ENCODE measurements at regions not wholly inside any gene's neighbourhood (a gene's known extent, or its start where the extent isn't known, plus 50 kb on each side); places are given as distances from the start of the nearest gene placed in this dataset.

DNA sequence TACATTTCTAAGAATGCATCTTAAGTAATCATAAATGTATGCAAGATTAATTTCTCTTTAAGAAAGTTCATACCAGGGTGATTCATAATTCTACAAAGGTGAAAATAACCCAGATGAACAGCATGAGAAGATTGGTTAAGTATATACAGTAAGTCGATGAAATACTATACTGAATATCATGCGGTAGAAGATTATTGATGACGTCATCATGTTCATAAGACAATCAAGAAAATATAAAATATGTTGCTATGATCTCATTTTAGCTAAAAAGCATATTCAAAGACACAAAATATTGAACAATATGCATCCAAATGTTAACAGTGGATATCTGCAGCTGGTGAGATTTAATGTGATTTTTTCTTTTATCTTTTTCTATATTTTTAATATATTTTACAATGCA is 312.0 kb upstream of the FGF13 start:
- no peak for TF ChIP-seq EP300 (IDR thresholded peaks at IDR 0.05; ENCODE audit: borderline replicate concordance)
- TF ChIP-seq RAD21 (IDR thresholded peaks at IDR 0.05; ENCODE audit: low read depth) = no peak
- no peak for TF ChIP-seq CREB1 (IDR thresholded peaks at IDR 0.05; ENCODE audit: low read depth)
- no peak for TF ChIP-seq YY1 (IDR thresholded peaks at IDR 0.05; ENCODE audit: low read depth)
- TF ChIP-seq FOXM1 (IDR thresholded peaks at IDR 0.05; ENCODE audit: borderline replicate concordance, low read depth) = no peak
- no peak for TF ChIP-seq TEAD4 (IDR thresholded peaks at IDR 0.05)
- TF ChIP-seq, protein P1, sequence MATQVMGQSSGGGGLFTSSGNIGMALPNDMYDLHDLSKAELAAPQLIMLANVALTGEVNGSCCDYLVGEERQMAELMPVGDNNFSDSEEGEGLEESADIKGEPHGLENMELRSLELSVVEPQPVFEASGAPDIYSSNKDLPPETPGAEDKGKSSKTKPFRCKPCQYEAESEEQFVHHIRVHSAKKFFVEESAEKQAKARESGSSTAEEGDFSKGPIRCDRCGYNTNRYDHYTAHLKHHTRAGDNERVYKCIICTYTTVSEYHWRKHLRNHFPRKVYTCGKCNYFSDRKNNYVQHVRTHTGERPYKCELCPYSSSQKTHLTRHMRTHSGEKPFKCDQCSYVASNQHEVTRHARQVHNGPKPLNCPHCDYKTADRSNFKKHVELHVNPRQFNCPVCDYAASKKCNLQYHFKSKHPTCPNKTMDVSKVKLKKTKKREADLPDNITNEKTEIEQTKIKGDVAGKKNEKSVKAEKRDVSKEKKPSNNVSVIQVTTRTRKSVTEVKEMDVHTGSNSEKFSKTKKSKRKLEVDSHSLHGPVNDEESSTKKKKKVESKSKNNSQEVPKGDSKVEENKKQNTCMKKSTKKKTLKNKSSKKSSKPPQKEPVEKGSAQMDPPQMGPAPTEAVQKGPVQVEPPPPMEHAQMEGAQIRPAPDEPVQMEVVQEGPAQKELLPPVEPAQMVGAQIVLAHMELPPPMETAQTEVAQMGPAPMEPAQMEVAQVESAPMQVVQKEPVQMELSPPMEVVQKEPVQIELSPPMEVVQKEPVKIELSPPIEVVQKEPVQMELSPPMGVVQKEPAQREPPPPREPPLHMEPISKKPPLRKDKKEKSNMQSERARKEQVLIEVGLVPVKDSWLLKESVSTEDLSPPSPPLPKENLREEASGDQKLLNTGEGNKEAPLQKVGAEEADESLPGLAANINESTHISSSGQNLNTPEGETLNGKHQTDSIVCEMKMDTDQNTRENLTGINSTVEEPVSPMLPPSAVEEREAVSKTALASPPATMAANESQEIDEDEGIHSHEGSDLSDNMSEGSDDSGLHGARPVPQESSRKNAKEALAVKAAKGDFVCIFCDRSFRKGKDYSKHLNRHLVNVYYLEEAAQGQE (IDR thresholded peaks at IDR 0.05; ENCODE audit: low read depth) = no peak
- TF ChIP-seq, protein P2, sequence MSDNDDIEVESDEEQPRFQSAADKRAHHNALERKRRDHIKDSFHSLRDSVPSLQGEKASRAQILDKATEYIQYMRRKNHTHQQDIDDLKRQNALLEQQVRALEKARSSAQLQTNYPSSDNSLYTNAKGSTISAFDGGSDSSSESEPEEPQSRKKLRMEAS (IDR thresholded peaks at IDR 0.05) = no peak
- no peak for TF ChIP-seq EGR1 (IDR thresholded peaks at IDR 0.05)
- no peak for TF ChIP-seq TAF1 (IDR thresholded peaks at IDR 0.05; ENCODE audit: low read depth)
- TF ChIP-seq ZBTB7A (IDR thresholded peaks at IDR 0.05; ENCODE audit: low read depth) = no peak
- no peak for TF ChIP-seq CEBPB (IDR thresholded peaks at IDR 0.05)
